HG03039 (cell line): ENCODE measurements at regions not wholly inside any gene's neighbourhood (a gene's known extent, or its start where the extent isn't known, plus 50 kb on each side); places are given as distances from the start of the nearest gene placed in this dataset.
"Not testable (repeated sequence)": the region's sequence is repeated elsewhere in the genome, so short reads cannot be mapped to it uniquely, and the experiment has no call there.

Experiments
- ATAC-seq: cut with Tn5 transposase; IDR thresholded peaks from one replicate; pipeline ENCODE4 v1.9.1; 2021; ENCODE audit warnings: mild to moderate bottlenecking, moderate library complexity; ENCODE audit not compliant: unreplicated experiment

GRCh38 chr15:100733101-100733842 lies 130.9 kb downstream of the ASB7 start:
- ATAC-seq = no peak

DNA sequence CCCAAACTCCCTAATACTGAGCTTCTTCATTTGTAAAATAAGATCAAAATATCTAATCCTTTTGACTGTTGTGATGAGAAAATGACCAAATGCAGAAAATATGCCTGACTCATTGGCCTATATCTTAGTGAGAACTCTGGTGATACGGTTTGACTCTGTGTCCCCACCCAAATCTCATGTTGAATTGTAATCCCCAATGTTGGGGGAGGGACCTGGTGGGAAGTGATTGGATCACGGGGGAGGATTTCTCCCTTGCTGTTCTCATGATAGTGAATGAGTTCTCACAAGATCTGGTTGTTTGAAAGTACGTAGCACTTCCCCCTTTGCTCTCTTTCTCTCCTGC lies 131.4 kb downstream of the ASB7 start:
- not testable (repeated sequence) for ATAC-seq

DNA sequence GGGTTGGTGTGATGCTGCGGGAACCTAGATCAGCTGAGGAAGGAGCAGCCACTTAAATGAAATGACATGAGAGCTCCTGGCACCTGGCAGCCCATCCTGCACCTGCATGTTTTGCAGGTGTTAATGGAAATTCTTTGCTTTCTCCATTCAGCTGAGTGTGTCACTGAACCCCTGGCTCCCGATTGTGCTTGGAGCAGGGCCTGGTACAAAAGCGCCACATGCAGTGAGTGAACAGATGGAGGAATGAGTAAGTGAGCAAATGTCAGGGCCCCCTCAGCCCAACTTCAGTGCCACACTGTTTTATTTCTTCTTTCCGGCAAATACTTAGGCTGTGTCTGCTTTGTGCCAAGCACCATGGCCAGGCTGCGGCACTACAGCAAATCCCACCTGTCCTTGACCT lies 132.2 kb downstream of the ASB7 start:
- no peak for ATAC-seq

DNA sequence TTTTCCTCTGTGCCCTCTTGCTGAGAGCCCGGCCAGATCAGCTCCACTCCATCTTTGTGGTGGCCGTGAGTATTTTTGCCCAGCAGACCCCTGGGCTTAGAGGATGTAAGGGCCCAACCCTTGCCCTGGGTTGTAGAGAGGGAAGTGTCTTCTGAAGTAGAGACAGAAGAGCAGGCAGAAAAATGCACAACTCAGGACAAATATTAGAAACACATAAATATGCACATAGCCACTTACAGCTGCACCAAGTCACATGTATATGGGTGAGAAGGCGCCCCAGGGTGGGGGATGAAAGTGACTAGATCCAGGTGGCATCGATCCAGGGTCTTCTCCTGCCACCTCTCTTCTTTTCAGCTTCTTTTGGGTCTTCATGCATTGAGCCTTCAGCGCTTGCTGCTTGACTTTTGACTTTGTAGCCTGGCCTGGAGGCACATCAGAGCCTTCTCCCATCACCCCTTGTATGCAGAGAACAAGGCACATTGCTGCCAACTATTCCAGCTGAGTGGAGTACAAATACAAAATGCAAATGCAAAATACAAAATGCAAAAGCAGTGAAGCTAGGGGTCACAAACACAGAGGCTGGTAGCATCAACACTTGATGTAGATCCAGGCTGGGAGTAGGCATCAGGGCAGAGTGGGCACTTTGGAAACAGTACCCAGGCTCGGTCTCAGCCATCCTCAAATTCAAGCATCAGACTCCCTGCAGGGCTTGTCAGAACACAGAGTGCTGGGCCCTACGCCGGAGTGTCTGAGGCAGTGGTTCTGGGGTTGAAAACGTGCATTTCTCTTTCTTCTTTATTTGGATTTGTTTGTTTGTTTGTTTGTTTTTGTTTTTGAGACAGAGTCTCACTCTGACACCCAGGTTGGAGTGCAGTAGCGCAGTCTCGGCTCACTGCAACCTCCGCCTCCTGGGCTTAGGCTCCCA lies 133.0 kb downstream of the ASB7 start:
- no peak for ATAC-seq

DNA sequence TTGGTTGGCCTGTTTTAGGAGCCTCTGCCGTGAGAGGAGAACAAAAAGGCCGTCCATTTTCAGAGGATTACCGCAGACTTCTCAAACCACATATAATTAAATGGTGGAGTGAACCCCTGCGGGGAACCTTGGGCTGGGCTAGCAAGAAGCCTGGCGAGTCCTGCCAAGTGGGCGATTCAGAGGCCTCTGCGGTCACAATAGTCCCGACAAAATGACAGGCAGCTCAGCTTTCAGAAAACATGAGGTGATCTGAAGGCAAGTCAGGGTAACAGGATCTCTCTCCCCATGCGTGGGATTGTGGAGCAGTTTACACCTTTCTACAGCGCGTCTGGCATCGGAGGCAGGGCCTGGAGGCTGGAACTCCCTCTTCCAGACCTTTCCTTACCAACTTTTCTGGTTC lies 134.8 kb downstream of the ASB7 start:
- no peak for ATAC-seq

DNA sequence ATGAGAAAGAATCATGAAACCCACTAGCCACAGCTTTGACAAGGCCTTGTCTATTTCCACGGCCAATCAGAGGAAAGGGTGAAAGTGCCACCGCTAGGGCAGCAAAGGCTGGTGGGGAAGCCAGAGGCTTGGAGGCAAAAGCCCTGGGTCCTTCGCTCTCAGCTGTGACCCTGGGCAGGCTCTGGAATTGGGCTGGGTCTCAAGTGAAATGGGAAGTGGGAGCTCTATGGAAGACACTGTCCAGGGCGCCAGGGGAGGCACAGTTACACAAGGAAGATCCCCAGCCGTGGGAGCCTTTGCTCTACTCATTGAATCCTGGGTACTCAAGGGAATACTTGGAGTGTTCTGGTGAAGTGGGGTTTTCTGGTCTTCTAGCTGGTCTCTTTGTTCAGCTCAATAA lies 136.2 kb downstream of the ASB7 start:
- ATAC-seq = no peak

DNA sequence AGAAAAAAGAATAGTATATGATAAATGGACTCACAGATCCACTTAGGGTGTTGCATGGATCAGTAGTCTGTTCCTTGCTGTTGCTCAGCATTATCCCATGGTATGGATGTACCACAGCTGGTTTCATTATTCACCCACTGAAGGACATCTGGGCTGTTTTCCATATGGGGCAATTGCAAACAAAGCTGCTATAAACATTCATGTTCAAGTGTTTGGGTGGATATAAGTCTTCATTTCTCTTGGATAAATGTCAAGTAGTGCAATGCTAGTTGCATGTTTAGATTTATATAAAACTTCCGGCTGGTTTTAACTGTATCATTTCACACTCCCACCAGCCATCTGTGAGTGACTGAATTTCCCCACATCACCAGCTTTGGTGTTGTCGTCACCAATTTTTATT lies 137.7 kb downstream of the ASB7 start:
- ATAC-seq = no peak

DNA sequence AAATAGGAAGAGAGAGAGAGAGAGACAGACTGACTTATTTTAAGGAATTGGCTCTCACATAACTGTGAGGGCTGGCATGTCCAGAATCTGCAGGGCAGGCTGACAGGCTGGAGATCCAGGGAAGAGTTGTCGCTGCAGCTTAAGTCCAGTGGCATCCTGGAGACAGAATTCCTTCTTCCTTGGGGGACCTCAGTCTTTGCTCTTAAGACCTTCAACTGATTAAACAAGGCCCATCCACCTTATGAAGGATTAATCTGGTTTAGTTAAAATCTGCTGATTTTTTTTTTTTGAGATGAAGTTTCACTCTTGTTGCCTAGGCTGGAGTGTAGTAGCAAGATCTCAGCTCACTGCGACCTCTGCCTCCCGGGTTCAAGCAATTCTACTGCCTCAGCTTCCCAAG lies 128.0 kb upstream of the ALDH1A3 start:
- no peak for ATAC-seq

DNA sequence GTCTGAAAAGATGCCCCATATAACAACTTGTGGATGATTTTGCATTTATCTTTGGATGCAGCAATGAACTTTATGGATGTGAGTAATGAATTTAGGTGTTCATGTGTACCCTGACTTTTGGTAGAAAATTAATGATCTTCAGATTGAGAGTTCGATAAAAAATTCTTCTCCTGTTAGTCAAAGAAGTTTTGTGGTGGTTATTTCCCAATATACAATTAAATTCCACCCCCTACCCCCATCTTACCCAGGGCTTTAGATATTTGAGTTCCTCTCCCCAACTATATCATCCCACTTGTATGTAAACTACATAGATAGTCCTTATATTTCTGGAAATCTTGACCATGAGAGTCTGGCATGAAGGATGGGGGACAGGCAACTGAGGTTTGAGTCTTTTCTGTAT lies 126.1 kb upstream of the ALDH1A3 start:
- no peak for ATAC-seq

GRCh38 chr15:100757661-100758060 lies 122.0 kb upstream of the ALDH1A3 start:
- ATAC-seq = no peak

DNA sequence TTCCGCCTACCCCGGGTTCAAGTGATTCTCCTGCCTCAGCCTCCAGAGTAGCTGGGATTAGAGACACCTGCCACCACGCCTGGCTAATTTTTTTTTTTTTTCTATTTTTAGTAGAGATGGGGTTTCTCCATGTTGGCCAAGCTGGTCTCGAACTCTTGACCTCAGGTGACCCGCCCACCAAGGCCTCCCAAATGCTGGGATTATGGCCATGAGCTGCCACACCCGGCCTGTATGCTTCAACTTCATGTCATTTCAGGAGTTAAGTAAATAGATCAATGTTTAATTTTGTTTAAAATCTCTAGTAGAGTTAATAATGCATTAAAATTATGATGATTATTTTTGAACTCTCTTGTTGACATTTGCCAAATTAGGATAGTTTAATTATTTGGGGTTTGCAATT lies 121.1 kb upstream of the ALDH1A3 start:
- no peak for ATAC-seq

- no peak for ATAC-seq
These were observed 120.5 kb upstream of the ALDH1A3 start for GRCh38 chr15:100759106-100759505.

DNA sequence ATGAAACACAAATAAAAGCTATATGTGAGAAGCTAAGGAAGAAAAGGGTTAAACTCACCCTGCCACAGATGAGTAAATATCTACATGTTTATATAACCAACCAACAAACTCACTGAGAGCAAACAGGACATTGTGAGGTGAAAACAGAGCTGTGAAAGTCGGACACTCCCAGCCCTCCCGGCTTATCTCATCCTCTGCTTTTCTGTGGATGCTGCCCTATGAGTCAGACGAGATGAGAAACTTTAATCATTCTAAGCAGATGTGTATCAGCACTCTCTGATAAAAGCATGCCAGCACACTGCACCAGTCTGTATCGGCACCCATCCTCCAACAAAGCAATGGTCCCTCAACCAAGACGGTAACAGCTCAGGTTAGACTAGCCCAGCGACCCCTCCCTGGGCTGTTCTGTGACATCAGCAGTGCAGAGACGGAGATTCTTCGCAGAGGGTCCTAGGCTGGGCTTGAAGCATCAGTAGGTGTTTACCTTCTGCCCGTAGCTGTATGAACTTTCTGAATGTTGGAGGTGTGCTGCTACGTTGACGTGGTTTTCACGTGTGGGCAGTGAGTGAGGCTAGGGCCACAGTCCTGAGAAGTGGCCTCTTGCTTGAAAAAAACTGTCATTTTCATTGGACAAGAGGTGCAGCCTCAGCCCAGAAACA lies 119.8 kb upstream of the ALDH1A3 start:
- ATAC-seq = no peak

DNA sequence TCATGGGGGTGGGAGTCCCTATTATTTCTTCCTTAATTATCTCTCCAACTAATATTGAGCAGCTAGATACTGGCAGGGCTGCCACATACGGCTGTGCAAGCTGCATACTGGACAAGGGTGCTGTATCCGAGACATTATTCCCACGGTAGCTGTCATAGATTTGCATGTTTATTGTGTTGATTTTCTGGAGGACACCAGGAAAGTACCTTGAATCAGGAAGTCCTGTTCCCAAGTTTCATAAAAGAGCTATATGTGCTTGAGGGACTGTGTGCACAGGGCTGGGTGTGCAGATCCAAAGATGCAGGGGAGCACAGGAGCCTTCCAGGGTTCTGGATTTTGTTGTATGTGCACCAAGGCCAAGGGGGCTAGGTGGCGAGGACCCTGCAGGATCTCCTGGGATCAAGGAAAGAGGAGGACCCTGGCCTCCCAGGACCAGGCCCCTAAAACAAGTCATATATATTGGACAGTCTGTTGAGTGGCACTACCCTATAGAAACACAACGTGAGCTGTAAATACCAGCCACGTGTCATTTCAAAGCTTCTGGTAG lies 119.2 kb upstream of the ALDH1A3 start:
- ATAC-seq = no peak

DNA sequence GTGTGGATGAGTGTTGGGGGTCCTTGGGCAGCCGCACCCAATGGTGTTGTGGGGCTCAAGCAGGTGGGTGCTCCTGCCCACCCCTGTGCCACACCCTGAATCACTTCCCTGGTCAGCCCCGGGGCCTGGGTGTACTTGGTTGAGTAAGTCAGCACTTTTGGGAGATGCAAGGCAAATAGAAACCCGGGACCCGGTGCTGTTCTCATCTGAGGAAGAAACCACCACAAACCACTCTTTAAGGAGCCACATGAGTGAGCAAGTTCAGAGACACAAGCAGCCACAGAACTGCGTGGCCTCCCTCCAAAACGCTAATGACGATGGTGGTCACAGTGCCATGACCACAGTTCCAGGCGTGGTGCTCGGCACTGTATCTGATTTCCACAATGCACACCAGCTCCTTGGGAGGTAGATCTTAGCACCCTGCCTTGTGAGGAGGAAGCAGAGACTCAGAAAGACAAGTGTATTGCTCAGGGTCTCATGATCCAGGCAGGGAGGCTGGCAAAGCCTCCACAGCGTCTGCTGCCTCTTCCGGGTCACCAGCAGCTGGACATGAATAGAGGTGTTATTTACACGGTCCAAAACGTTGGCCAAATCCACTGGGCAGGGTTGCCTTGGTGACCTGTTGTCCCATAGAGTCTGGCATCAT lies 118.2 kb upstream of the ALDH1A3 start:
- no peak for ATAC-seq

- no peak for ATAC-seq
These were observed 117.3 kb upstream of the ALDH1A3 start for GRCh38 chr15:100762289-100762688.

DNA sequence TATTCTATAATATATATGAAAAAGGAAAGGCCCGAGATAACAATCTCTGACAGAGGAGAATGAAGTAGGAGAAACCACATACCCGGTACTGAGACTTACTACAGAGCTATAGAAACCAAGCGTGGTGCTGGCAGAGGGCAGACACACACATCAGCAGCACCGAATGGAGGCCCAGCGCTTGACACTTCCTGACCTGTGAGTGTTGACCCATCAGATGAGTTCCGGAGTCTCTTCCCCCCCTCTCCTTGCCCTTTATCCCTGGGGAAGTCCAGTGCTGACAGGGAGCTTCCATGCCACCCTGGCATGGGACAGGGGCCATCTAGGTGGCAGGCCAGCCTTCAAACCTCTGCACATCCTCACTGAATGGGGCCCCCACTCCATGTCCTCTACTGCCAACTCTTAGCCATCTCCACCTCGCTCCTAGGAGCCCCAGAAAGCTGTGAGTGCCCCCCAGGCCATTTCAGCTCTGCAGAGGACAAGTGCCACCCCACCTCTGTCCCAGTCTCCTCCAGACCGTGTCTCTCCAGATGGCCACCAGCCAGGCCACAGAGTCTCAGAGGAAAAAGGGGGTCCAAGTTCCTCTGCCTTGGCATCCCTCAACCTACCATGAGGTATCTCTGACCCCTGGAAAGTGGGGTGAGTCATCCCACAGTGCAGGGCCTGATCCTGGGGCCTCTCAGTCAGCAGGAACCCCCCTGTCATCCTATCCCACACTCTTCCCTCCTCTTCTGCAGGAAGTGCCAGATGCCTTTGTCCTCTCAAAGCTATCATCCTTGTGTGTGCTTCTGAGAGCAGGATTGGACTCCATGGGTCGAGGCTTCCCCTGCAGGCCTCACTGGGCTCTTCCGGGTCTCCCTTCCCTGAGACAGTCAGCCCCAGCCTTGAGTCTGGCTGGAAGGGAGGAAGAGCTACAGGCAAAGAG lies 116.5 kb upstream of the ALDH1A3 start:
- no peak for ATAC-seq

- ATAC-seq = no peak
These were observed 115.5 kb upstream of the ALDH1A3 start for GRCh38 chr15:100763835-100764750.
